GM19023 (cell line): ENCODE measurements at regions not wholly inside any gene's neighbourhood (a gene's known extent, or its start where the extent isn't known, plus 50 kb on each side); places are given as distances from the start of the nearest gene placed in this dataset.
A peak's percentile ranks its signal among the peaks of the same experiment; 100 is the strongest.
"Not testable (repeated sequence)": the region's sequence is repeated elsewhere in the genome, so short reads cannot be mapped to it uniquely, and the experiment has no call there.

Experiments
- ATAC-seq: cut with Tn5 transposase; IDR thresholded peaks from one replicate; pipeline ENCODE4 v1.9.1; 2021; ENCODE audit warnings: mild to moderate bottlenecking, moderate library complexity; ENCODE audit not compliant: unreplicated experiment

- no peak for ATAC-seq
Observed at GRCh38 chr15:70526221-70526973, 237.0 kb downstream of the UACA start.

GRCh38 chr15:70525551-70525950 is 237.8 kb downstream of the UACA start:
- no peak for ATAC-seq

- no peak for ATAC-seq
Observed at GRCh38 chr15:70524470-70524869, 238.9 kb downstream of the UACA start.

- no peak for ATAC-seq
Observed at GRCh38 chr15:70523616-70524015, 239.7 kb downstream of the UACA start.

GRCh38 chr15:70523192-70523591 is 240.2 kb downstream of the UACA start:
- ATAC-seq, result no peak

GRCh38 chr15:70522323-70522966 is 240.9 kb downstream of the UACA start:
- no peak for ATAC-seq

GRCh38 chr15:70521576-70522322 is 241.6 kb downstream of the UACA start:
- ATAC-seq, result no peak

- ATAC-seq, result no peak
Observed at GRCh38 chr15:70519616-70520015, 243.7 kb downstream of the UACA start.

- ATAC-seq, result no peak
Observed at GRCh38 chr15:70519004-70519365, 244.4 kb downstream of the UACA start.

GRCh38 chr15:70518201-70519003 is 245.0 kb downstream of the UACA start:
- no peak for ATAC-seq

GRCh38 chr15:70517194-70517590 is 246.2 kb downstream of the UACA start:
- no peak for ATAC-seq

- no peak for ATAC-seq
Observed at GRCh38 chr15:70516408-70517193, 246.8 kb downstream of the UACA start.

- ATAC-seq, result no peak
Observed at GRCh38 chr15:70514251-70514650, 249.1 kb downstream of the UACA start.

- ATAC-seq, result no peak
Observed at GRCh38 chr15:70513819-70514218, 249.5 kb downstream of the UACA start.

- ATAC-seq, result peak; percentile 67
Observed at GRCh38 chr15:70512772-70513362, 250.5 kb downstream of the UACA start.

- not testable (repeated sequence) for ATAC-seq
Observed at GRCh38 chr15:70511972-70512587, 251.3 kb downstream of the UACA start.

- ATAC-seq, result no peak
Observed at GRCh38 chr15:70510433-70510832, 252.9 kb downstream of the UACA start.

- no peak for ATAC-seq
Observed at GRCh38 chr15:70509731-70510143, 253.6 kb downstream of the UACA start.

GRCh38 chr15:70509282-70509662 is 254.1 kb downstream of the UACA start:
- ATAC-seq, result no peak
